22Rv1 (cell line): ENCODE measurements at regions not wholly inside any gene's neighbourhood (a gene's known extent, or its start where the extent isn't known, plus 50 kb on each side); places are given as distances from the start of the nearest gene placed in this dataset.

ENCODE experiments used
- H3K27ac ChIP-seq: fragments of 450-650 bp; 2 replicates; pipeline ENCODE4 v1.5.1; 2017
- CTCF ChIP-seq: fragments of 450-650 bp; IDR thresholded peaks from 2 replicates; pipeline ENCODE4 v1.5.1; 2017; ENCODE audit warnings: mild to moderate bottlenecking
- ZFX ChIP-seq: fragments of 450-650 bp; IDR thresholded peaks from 2 replicates; pipeline ENCODE4 v1.6.1; 2017; ENCODE audit warnings: antibody characterized with exemption, borderline replicate concordance

- TF ChIP-seq ZFX: no peak
- H3K27ac ChIP-seq: no peak overlapping the region
Measured at GRCh38 chr7:26071622-26072456, 80.2 kb upstream of the NFE2L3 start.

DNA sequence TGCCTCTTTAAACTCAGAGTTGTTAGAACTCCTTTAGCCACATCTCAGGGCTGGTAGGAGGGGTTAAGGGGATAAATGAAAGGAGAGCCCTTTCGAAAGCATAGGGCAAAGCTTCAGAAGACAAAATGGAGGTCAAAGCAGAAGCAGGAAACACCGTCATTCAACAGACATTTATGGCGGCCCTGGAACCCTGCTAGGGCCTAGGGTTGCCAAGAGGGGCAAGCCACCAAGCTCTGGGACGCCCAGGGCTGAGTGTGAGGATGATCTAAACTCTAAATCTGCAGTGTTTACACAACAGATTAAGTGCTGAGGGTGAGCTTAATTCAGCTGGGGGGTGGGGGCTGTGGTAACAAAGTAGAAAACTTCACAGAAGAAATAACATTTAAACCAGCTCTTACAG is 79.0 kb upstream of the NFE2L3 start:
- TF ChIP-seq ZFX: no peak
- no peak for TF ChIP-seq CTCF
- H3K27ac ChIP-seq: no peak overlapping the region

- H3K27ac ChIP-seq: no peak overlapping the region
- no peak for TF ChIP-seq CTCF
- TF ChIP-seq ZFX: no peak
Measured at GRCh38 chr7:26074919-26075318, 77.1 kb upstream of the NFE2L3 start.

- H3K27ac ChIP-seq: no peak overlapping the region
- TF ChIP-seq ZFX (no peak), CTCF (no peak)
Measured at GRCh38 chr7:26076691-26077090, 75.3 kb upstream of the NFE2L3 start.

GRCh38 chr7:26078437-26079336 is 73.3 kb upstream of the NFE2L3 start:
- TF ChIP-seq CTCF (peak; percentile 91), ZFX (no peak)
- no peak overlapping the region for H3K27ac ChIP-seq

DNA sequence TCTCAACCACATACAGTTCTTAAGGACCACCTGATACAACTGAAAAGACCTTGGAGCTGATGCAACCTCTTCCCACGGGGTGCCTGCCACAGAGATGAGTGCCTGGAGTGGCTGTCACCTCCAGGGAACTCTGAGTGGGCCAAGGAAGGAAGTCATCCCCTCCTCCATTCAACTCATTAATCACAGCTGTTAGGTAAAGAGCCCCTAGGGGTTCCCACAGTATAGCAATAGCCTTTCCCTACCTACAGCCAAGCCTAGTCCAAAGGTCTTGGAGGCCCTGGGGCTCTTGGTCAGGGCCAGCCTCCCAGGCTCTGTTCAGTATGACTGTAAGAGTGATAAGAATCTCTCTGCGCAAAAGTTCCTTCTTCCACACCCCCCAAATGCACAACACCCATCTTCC is 70.4 kb upstream of the NFE2L3 start:
- TF ChIP-seq ZFX (no peak), CTCF (no peak)
- no peak overlapping the region for H3K27ac ChIP-seq

GRCh38 chr7:26083113-26083512 is 68.9 kb upstream of the NFE2L3 start:
- peak overlapping the region; percentile 43; the same call in 1 of the 2 replicates for H3K27ac ChIP-seq
- TF ChIP-seq CTCF: no peak
- TF ChIP-seq ZFX: no peak
